H9 (cell line): ENCODE measurements at regions not wholly inside any gene's neighbourhood (a gene's known extent, or its start where the extent isn't known, plus 50 kb on each side); places are given as distances from the start of the nearest gene placed in this dataset.

ENCODE experiments used
- DNase-seq: peaks from one replicate; pipeline ENCODE4 v3.0.0-alpha.2; 2017
- H2AFZ ChIP-seq: one replicate; pipeline ENCODE4 v1.6.1; 2013; ENCODE audit warnings: mild to moderate bottlenecking, low read length, control low read depth, moderate library complexity
- H2AK5ac ChIP-seq: 2 replicates; pipeline ENCODE4 v1.6.1; 2013; ENCODE audit warnings: low read length, control low read depth, mixed read lengths; ENCODE audit not compliant: insufficient read length
- H2BK120ac ChIP-seq: one replicate; pipeline ENCODE4 v1.6.1; 2013; ENCODE audit warnings: low read depth, mild to moderate bottlenecking, low read length, control low read depth, inconsistent platforms; ENCODE audit not compliant: poor library complexity, severe bottlenecking
- H2BK12ac ChIP-seq: 2 replicates; pipeline ENCODE4 v1.6.1; 2013; ENCODE audit warnings: low read length, control low read depth, mixed read lengths, low read depth; ENCODE audit not compliant: insufficient read length
- H2BK15ac ChIP-seq: 2 replicates; pipeline ENCODE4 v1.6.1; 2013; ENCODE audit warnings: low read depth, low read length, control low read depth
- H2BK20ac ChIP-seq: one replicate; pipeline ENCODE4 v1.6.1; 2013; ENCODE audit warnings: low read depth, mild to moderate bottlenecking, low read length, control low read depth, inconsistent platforms; ENCODE audit not compliant: poor library complexity, severe bottlenecking
- H2BK5ac ChIP-seq: 2 replicates; pipeline ENCODE4 v1.6.1; 2013; ENCODE audit warnings: low read length, control low read depth, mixed read lengths; ENCODE audit not compliant: insufficient read length
- H3K14ac ChIP-seq: 2 replicates; pipeline ENCODE4 v1.6.1; 2013; ENCODE audit warnings: low read length, control low read depth; ENCODE audit not compliant: insufficient read depth
- H3K18ac ChIP-seq: 2 replicates; pipeline ENCODE4 v1.6.1; 2013; ENCODE audit warnings: low read depth, mild to moderate bottlenecking, mixed read lengths, low read length, control low read depth; ENCODE audit not compliant: insufficient read length
- H3K23ac ChIP-seq: 2 replicates; pipeline ENCODE4 v1.6.1; 2013; ENCODE audit warnings: low read length, control low read depth, mixed read lengths, low read depth; ENCODE audit not compliant: insufficient read length
- H3K23me2 ChIP-seq: 2 replicates; pipeline ENCODE4 v1.6.1; 2013; ENCODE audit warnings: low read depth, mild to moderate bottlenecking, mixed read lengths, low read length, control low read depth; ENCODE audit not compliant: insufficient read length, poor library complexity, severe bottlenecking
- H3K27ac ChIP-seq: 2 replicates; pipeline ENCODE4 v1.5.1; 2013; ENCODE audit warnings: low read length, control low read depth, mixed read lengths, low read depth; ENCODE audit not compliant: insufficient read length
- H3K27me3 ChIP-seq: 2 replicates; pipeline ENCODE4 v1.6.1; 2013; ENCODE audit warnings: low read length, control low read depth, inconsistent platforms; ENCODE audit not compliant: insufficient read depth
- H3K4ac ChIP-seq: 2 replicates; pipeline ENCODE4 v1.6.1; 2013; ENCODE audit warnings: low read depth, mild to moderate bottlenecking, control low read depth, inconsistent platforms, low read length, moderate library complexity
- H3K4me1 ChIP-seq: 2 replicates; pipeline ENCODE4 v1.6.1; 2013; ENCODE audit warnings: low read length, control low read depth, inconsistent platforms; ENCODE audit not compliant: insufficient read depth
- H3K4me2 ChIP-seq: 2 replicates; pipeline ENCODE4 v1.6.1; 2013; ENCODE audit warnings: low read length, control low read depth, mixed read lengths; ENCODE audit not compliant: insufficient read length, insufficient read depth
- H3K56ac ChIP-seq: 2 replicates; pipeline ENCODE4 v1.6.1; 2013; ENCODE audit warnings: low read depth, mild to moderate bottlenecking, mixed read lengths, low read length, control low read depth; ENCODE audit not compliant: insufficient read length
- H3K79me1 ChIP-seq: 2 replicates; pipeline ENCODE4 v1.6.1; 2013; ENCODE audit warnings: low read depth, mild to moderate bottlenecking, moderate library complexity, low read length, control low read depth, inconsistent platforms; ENCODE audit not compliant: insufficient read depth, poor library complexity, severe bottlenecking
- H3K79me2 ChIP-seq: 2 replicates; pipeline ENCODE4 v1.6.1; 2013; ENCODE audit warnings: low read length, control low read depth, inconsistent platforms; ENCODE audit not compliant: insufficient read depth
- H3K9ac ChIP-seq: 2 replicates; pipeline ENCODE4 v1.6.1; 2013; ENCODE audit warnings: low read length, control low read depth, mixed read lengths; ENCODE audit not compliant: insufficient read length; ENCODE audit errors: extremely low read depth
- H3K9me3 ChIP-seq: one replicate; pipeline ENCODE4 v1.6.1; 2013; ENCODE audit warnings: low read depth, low read length, inconsistent platforms; ENCODE audit not compliant: control insufficient read depth
- H3T11ph ChIP-seq: one replicate; pipeline ENCODE4 v1.6.1; 2013; ENCODE audit warnings: mild to moderate bottlenecking, low read length, control low read depth, inconsistent platforms
- H4K20me1 ChIP-seq: one replicate; pipeline ENCODE4 v1.6.1; 2013; ENCODE audit not compliant: control insufficient read depth, insufficient read length, insufficient read depth
- H4K5ac ChIP-seq: 2 replicates; pipeline ENCODE4 v1.6.1; 2013; ENCODE audit warnings: low read depth, mild to moderate bottlenecking, mixed read lengths, low read length, control low read depth; ENCODE audit not compliant: insufficient read length
- H4K8ac ChIP-seq: replicated peaks from 2 replicates; pipeline ENCODE4 v1.6.1; 2013; ENCODE audit warnings: low read length, control low read depth, mixed read lengths, low read depth; ENCODE audit not compliant: insufficient read length
- H4K91ac ChIP-seq: 2 replicates; pipeline ENCODE4 v1.6.1; 2013; ENCODE audit warnings: low read depth, mild to moderate bottlenecking, moderate library complexity, mixed read lengths, low read length, control low read depth; ENCODE audit not compliant: insufficient read length
- H3K27ac Mint-ChIP-seq, 3 experiments: 2 replicates in 2 of 3; 3 replicates in 1 of 3; pipeline ENCODE4 v1.8.0; 2020 to 2021; ENCODE audit warnings: mixed read lengths in 3 of 3, mild to moderate bottlenecking in 1 of 3, moderate library complexity in 1 of 3
- H3K27me3 Mint-ChIP-seq: 2 replicates; pipeline ENCODE4 v1.8.0; 2021; ENCODE audit warnings: low read depth, mild to moderate bottlenecking, moderate library complexity, mixed read lengths
- H3K36me3 Mint-ChIP-seq, 3 experiments: 2 replicates in 2 of 3; 3 replicates in 1 of 3; pipeline ENCODE4 v1.8.0; 2020 to 2021; ENCODE audit warnings: low read depth in 3 of 3, mixed read lengths in 3 of 3; ENCODE audit not compliant: insufficient read depth in 1 of 3
- H3K4me1 Mint-ChIP-seq, 2 experiments: 2 replicates each; pipeline ENCODE4 v1.8.0; 2020; ENCODE audit warnings: mixed read lengths in 2 of 2
- H3K4me3 Mint-ChIP-seq, 2 experiments: 2 replicates in 1 of 2; 3 replicates in 1 of 2; pipeline ENCODE4 v1.8.0; 2020 to 2021; ENCODE audit warnings: mild to moderate bottlenecking in 2 of 2, mixed read lengths in 2 of 2, moderate library complexity in 1 of 2
- H3K9me3 Mint-ChIP-seq, 2 experiments: 2 replicates in 1 of 2; 3 replicates in 1 of 2; pipeline ENCODE4 v1.8.0; 2020; ENCODE audit warnings: mild to moderate bottlenecking in 2 of 2, mixed read lengths in 2 of 2, moderate library complexity in 1 of 2
- WGBS: extraction: QIAGEN DNeasy Blood & Tissue Kit; methylation state at CpG from one replicate; pipeline ENCODE4 v1.1.7; 2013; ENCODE audit warnings: missing lambda C conversion rate, low lambda C conversion rate, mixed read lengths; ENCODE audit not compliant: insufficient read length; ENCODE audit errors: extremely low coverage; 5-methylcytosine and 5-hydroxymethylcytosine counted together
- TF ChIP-seq, protein P1 (sequence below): fragments of 200-600 bp; sonication (generic); conservative IDR thresholded peaks from 3 replicates; pipeline ENCODE4 v1.8.0; 2021; ENCODE audit warnings: antibody characterized with exemption, mild to moderate bottlenecking

DNA sequence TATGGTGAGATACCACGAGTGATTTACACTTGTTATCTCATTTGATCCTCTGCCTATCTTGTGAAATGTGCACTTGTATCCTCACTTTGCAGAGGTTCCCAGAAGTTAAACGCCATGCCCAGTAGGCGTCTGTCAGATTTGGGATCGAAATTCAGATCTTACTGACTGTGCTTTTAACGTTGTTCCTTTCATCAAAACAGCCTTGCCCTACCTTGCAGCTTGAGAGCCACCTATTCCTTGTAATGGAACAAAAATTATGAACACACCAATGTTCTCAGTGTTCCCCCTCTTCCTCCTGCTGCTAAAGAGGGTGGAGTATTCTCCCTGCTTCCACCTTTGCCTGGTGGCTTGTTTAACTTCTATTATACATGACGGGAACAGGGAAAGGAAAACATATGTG lies 257.0 kb downstream of the MSX2 start:
- no peak overlapping the region for H3T11ph ChIP-seq
- H2BK120ac ChIP-seq, result no peak overlapping the region
- H3K4ac ChIP-seq, result no peak overlapping the region

More for the DNA sequence above, 257.0 kb downstream of the MSX2 start:
- no peak overlapping the region for H2AFZ ChIP-seq
- no CpG with 5 or more reads among the region's 6 CpGs for WGBS
- H4K8ac ChIP-seq, result no peak overlapping the region
- H2AK5ac ChIP-seq, result no peak overlapping the region
- no peak overlapping the region for H3K9ac ChIP-seq
- H4K5ac ChIP-seq, result no peak overlapping the region
- TF ChIP-seq, protein P1, sequence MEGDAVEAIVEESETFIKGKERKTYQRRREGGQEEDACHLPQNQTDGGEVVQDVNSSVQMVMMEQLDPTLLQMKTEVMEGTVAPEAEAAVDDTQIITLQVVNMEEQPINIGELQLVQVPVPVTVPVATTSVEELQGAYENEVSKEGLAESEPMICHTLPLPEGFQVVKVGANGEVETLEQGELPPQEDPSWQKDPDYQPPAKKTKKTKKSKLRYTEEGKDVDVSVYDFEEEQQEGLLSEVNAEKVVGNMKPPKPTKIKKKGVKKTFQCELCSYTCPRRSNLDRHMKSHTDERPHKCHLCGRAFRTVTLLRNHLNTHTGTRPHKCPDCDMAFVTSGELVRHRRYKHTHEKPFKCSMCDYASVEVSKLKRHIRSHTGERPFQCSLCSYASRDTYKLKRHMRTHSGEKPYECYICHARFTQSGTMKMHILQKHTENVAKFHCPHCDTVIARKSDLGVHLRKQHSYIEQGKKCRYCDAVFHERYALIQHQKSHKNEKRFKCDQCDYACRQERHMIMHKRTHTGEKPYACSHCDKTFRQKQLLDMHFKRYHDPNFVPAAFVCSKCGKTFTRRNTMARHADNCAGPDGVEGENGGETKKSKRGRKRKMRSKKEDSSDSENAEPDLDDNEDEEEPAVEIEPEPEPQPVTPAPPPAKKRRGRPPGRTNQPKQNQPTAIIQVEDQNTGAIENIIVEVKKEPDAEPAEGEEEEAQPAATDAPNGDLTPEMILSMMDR, result no peak
- H3K27me3 ChIP-seq, result no peaks in the 10 kb centered on the region
- DNase-seq, result no peak
- Mint-ChIP-seq H3K9me3 (no peaks in the 10 kb centered on the region), H3K27me3 (peaks cover 2% of the 10 kb centered on the region; the same call in 1 of the 2 replicates), H3K27ac (no peak overlapping the region), H3K36me3 (no peaks in the 10 kb centered on the region), H3K4me1 (peaks cover 0 to 2% of the 10 kb centered on the region in 2 experiments; a peak in 1 of 4 replicates), H3K4me3 (no peak overlapping the region)
- H3K4me2 ChIP-seq, result no peak overlapping the region
- no peak overlapping the region for H3K23ac ChIP-seq
- no peak overlapping the region for H2BK5ac ChIP-seq
- H3K27ac ChIP-seq, result no peak overlapping the region
- no peak overlapping the region for H2BK20ac ChIP-seq
- H4K91ac ChIP-seq, result no peak overlapping the region
- H3K56ac ChIP-seq, result no peak overlapping the region
- no peaks in the 10 kb centered on the region for H3K79me2 ChIP-seq
- H3K18ac ChIP-seq, result no peak overlapping the region
- no peak overlapping the region for H2BK12ac ChIP-seq
- no peaks in the 10 kb centered on the region for H3K79me1 ChIP-seq
- peaks cover 3% of the 10 kb centered on the region; the same call in 1 of the 2 replicates for H3K4me1 ChIP-seq
- no peaks in the 10 kb centered on the region for H3K23me2 ChIP-seq
- H3K14ac ChIP-seq, result no peak overlapping the region
- no peak overlapping the region for H2BK15ac ChIP-seq
- no peaks in the 10 kb centered on the region for H4K20me1 ChIP-seq
- no peaks in the 10 kb centered on the region for H3K9me3 ChIP-seq
